Renal pelvis (tissue), 1 donor: ENCODE measurements at regions not wholly inside any gene's neighbourhood (a gene's known extent, or its start where the extent isn't known, plus 50 kb on each side); places are given as distances from the start of the nearest gene placed in this dataset.
"Not testable (repeated sequence)": the region's sequence is repeated elsewhere in the genome, so short reads cannot be mapped to it uniquely, and the experiment has no call there.

ENCODE experiments used
- DNase-seq: peaks from one replicate; pipeline ENCODE4 v3.0.0-alpha.2; 2013

DNA sequence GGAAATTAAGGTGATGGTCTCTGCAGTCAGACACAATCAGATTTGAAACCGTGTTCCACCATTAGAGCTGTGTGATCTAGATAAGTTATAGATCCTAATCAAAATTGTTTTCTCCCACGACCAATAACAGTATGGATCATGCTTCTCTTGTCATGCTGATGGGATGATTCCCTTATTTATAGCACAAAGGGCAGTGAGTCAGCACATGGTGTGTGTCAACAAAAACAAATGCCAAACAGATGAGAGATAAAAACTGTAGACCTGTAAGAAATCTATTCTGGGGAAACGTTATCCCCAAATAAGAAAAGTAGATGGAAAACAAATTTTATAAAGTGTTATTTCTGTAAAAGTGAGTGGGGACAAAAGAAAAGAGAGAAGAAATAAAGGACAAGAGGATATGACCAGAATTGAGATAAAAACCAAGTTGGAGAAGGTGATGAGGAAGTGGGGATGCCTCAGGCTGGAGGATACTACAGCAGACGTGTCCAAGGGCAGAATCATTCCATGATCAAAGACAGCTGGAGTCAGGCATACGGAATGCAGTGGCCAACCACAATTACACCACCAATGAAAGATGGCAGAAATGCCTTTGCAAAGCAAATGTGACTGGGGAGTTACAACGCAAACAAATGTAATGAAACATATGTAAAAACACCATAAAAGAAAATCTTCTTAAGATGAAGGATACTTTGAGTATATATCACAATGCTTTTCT is 377.8 kb upstream of the PRKX start:
- no peak for DNase-seq

DNA sequence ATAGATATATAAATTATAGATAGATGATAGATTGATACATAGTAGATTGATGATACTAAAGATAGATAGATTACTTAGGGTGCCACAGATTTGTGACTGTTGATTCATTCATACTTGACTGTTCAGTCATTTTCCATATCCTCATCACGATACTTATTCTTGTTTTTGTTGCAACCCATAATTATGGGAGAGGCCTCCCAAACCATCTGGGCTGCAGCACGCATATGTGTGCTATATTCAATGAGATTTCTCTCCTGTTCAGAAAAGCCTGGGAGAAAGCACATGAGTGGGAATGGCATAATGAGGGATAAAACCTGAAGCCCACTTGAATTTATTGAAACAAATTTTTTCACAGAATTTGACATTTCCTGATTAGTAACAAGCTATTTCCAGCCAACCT is 346.4 kb upstream of the PRKX start:
- DNase-seq = no peak

DNA sequence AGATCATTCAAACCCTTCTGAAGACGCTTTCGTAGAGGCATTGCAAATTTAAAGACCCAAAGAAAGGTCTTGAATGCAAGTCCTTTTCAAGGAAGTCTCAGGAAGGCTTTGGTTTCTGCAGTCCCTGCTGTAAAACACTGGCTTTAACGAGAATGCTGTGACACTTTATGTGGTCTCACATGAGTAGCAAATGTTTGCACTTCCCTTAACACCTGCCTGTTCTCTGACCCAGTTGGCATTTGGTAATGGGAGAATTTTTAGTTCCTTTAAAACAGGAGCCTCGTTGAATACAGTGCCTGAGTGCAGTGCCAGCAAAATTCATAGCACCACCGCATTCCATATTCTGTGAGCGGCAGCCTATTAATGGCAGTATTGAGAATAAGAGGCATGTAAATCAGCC is 330.5 kb upstream of the PRKX start:
- DNase-seq = no peak

DNA sequence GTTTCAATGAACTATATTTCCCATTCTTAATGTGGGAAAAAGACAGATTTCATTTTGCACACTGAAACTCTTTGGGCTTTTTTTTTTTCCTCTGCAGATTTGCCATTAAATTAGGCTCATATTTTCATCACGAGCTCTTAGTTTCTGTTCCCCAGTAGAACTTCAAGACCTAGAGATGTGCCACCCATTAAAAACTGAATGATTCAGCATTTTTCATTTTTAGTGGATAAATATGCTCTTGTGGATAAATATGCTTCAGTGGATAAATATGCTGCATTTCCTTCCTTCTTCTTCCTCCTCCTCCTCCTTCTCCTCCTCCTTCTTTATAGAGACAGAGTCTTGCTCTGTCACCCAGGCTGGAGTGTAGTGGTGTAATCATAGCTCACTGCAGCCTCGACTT is 322.4 kb upstream of the PRKX start:
- DNase-seq = no peak

DNA sequence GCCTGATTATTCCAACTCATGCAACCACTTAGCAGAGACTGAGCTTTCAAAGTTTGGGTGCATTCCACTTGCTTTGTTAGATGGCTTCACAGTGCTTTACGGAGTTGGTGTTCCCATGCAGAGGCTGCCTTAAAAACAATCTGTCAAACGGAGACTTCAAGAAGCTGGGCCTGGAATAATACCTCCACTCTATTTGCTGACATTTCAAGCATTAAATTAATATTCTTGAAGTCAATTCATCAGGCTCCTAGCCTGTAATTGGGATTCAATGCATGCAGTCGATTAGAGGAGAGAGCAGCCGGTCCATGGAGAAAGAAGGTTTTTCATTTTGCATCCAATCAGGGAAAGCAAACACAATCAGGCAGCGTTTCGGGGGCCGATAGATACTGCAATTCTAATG is 314.7 kb upstream of the PRKX start:
- no peak for DNase-seq

DNA sequence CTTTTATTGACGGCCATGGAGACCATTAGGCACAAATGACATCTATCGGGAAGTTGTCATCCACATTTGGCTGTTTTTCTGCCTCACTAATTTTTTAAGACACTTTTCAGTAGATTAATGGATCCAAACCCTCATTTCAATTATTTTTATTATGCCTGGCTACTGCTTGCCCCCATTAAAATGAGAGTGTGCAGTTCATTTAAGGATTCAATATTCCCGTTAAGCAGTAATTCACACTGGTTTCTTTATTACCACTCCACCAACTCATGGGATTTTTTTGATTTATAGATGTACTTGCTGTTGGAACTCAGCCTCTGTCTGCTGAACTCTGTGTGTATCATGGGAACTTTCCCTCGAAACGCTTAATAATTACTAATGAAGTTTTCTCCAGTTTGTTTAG is 291.8 kb upstream of the PRKX start:
- no peak for DNase-seq

DNA sequence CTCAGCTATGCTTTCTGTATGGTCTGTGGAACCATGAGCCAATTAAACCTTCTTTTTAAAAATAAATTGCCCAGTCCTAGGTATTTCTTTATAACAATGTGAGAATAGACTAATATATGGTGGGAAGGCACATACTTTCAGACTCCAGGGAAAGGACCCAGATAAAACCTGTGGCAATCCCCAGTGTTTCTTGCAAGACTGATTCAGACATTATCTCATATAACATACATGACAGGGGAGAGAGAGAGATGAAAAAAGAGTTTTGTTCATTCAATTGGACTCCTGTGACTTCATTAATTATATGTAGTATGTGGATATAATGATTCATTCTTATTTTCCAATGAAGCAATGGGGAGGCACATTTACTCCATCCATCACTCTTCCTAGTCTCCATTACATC is 291.4 kb upstream of the PRKX start:
- DNase-seq = no peak

DNA sequence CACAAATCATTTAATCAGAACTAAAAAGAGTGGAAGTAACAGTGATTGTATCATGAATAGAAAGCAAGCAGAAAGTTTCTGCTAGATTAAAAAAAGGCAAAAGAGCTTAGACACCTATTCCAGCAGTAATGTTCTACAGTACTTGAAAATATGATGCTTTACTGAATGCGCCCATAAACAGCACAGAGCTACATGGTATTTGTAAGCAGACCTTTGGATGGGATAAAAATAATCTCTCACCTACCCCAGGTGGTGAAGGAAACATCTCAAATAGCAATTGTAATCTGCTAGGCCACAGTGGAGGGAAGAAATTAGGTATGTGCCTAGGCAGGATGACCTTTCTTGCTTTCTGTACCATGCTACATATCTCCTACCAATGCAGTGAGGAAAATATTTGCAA is 280.9 kb upstream of the PRKX start:
- DNase-seq = no peak

DNA sequence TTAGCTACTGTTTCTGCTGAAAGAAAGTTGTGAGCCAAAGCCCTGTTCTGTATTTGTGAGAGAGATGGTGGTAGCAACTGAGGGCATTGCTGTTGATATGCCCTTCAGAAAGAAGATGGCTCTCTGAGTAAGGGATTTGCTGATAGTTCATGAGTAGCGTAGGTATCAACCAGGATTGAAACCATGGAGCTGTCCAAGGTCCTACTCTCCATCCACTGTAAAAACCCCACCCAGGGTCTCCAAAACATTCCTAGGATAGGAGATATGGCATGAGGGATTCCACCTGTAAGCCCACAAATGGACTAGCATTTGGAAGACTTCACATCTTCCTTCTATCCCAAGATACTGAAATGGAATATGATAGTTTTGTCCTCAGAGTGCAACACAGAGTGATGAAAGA is 277.1 kb upstream of the PRKX start:
- DNase-seq = peak; percentile 2

DNA sequence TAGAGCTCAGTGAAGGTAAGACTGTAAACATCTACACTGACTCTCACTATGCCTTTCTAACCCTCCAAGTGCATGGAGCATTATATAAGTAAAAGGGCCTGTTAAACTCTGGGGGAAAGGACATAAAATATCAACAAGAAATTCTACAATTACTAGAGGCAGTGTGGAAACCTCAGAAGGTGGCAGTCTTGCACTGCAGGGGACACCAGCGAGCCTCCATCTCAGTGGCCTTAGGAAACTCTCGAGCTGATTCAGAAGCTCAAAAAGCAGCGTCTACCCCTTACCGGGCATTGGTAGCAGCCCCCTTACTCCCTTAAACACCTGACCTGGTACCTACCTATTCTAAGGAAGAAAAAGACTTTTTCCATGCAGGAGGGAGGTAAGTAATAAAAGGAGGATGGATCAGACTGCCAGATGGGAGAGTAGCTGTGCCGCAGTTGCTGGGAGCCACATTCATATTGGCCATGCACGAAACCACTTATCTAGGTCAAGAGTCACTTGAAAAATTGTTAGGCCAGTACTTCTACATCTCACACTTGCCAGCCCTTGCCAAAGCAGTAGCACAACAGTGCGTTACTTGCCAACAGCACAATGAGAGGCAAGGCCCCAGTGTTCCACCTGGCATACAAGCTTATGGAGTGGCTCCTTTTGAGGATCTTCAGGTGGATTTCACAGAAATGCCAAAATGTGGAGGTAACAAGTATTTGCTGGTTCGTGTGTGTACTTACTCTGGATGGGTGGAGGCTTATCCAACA is 258.8 kb upstream of the PRKX start:
- not testable (repeated sequence) for DNase-seq

DNA sequence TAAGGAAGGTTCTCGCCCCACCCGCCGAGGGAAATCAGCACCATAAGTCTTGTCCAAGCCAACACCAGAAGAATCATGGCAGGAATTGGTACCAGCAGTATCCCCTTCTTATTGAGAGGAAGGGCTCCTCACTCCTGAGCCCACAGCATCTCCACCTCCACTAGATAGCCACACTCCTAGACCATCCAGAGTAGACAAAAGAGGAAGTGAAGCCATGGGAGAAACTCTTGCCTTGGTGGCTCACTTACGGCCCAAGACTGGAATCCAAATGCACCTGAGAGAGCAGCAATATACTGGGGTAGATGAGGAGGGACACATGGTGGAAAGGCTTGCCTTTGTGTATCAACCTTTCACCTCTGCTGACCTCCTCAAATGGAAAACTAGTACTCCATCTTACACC is 255.3 kb upstream of the PRKX start:
- DNase-seq = no peak

DNA sequence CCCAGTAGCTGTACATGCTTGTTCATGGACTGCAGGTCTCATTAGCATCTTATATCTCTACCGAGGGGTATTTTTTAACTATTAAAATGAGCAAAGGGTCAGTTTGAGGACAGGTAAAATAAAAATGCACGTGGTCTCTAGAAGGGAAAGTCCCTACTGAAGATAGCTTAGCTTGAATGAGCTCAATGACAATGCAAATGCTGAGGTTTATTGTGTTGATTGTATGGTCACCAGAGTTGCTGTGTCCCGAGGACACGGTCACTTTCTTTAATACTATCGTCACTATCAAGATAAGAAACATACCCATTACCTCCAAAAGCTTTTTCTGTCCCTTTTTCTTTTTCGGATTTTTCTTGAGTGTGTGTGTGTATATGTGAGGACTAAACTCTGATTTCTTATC is 250.5 kb upstream of the PRKX start:
- DNase-seq = no peak

DNA sequence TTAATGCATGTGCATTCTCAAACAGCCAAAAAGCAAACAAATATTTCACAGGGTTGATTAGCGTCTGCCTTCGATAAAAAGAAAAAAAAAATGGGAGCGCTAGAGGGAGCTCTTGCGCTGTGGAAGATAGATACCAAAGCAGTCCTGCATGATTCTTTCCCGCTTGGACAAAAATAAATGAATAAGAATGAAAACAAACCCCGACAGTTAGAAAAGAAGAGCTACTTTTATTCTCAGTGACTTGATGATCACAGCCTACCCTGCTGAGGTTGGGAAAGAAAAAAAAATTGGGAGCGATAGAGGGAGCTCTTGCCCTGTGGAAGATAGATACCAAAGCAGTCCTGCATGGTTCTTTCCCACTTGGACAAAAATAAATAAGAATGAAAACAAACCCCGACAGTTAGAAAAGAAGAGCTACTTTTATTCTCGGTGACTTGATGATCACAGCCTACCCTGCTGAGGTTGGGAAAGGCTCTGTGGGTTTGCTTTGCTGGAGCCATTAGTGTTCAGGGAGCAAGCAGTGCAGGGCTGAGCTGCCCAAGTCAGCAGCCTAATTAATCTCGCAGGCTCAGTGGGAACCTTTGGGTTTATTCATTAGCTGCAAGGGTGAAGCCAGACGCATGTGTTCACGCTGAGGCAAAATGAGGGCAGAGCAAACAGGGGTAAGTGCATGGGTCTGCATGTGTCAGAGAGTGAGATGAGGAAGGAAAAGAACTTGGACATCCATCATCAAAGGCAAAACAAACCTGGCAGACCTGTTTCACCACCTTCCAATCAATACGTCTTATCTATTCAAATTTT is 249.3 kb upstream of the PRKX start:
- DNase-seq = peak; percentile 36

DNA sequence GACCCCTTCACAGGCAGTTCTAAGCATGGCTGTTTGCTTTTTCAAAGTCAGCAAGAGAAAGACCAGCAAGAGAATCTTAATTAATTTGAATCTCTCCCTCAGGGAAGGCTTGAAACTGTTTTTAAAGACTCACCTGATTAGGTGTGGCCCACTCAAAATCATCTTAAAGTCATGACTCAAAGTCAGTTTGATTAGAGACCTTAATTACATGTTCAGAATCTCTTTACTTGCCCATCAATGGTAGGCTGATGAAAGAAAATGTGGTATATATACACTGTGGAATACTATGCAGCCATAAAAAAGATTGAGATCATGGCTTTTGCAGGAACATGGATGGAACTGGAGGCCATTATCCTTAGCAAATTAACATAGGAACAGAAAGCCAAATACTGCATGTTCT is 247.5 kb upstream of the PRKX start:
- DNase-seq = no peak

DNA sequence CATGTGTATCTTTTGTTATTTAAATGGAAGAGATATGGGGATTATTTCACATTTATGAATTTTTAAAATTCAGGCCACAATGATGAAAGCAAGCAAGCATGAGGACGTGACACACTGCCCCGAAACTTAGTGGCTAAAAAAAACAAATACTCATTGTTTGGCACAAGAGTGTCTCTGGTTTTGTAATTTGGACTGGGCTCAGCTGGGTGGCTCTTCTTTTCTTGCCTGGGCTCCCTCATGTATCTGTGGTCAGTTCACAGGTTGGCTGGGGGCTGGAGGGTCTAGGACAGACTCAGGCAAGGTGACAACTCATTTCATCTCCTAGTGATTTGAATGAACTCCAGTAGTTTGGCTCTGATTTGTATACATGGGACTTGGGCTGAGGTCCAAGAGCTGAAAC is 238.4 kb upstream of the PRKX start:
- DNase-seq = no peak

DNA sequence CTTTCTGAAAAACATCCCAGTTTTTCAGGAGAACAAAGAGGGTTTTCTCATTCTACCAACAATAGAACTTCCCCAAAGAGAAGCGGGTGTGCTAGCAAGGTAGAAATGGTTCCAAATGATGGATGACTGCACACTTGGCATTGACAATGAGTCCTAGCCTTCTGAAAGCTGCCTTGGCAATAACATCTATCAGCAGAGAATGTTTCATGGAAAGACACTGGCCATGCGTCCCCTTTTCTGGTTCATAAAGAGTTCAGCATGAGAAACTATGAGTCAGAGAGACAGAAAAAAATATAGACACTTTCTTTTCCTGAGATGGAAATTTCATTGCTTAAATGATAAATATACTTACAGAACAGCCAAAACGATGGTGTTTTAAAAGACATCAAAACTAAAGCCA is 236.9 kb upstream of the PRKX start:
- DNase-seq = no peak

DNA sequence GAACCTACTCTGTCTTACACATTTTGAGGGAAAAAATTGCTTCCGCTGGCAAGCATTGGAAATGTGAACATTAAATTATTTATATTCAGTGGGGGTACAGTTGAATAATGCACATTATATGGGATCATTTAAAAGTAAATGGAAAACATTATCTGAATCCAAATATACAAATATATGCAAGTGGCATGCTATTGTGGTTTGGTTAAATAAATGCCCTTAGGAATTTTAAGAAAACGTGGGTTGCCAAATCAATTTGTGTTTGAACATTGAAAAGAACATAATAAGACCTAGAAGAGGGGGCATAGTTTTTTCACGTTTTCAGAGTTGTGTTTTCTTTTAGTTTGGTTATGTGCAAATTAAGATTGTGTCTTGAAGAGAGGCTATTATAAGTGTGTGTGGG is 230.5 kb upstream of the PRKX start:
- DNase-seq = no peak

DNA sequence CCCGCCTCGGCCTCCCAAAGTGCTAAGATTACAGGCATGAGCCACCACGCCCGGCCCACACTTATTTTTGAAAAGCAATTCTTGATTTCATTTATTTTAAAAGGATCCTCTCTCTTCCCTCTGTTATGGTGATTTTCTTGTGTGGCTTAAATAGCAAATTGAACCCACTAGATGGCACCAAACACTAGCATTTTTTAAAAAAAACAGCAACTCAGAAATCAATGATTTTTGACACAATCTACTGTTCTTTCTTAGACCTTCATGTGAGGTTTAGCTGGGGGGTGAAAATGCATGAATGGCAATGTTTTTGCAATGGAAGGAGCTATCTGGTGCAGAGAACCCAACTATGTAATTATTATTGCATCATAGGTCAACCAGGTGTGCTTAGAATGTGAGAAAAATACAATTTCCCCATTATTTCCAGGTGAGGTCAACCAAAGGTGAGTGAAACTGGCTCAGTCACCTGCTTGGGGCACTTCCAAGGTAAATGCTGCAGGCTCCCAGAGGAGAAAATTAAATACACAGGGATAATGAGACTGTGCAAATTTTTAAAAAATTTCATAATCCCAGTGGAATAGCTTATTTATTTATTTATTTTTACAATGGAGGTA is 226.7 kb upstream of the PRKX start:
- peak; percentile 28 for DNase-seq

DNA sequence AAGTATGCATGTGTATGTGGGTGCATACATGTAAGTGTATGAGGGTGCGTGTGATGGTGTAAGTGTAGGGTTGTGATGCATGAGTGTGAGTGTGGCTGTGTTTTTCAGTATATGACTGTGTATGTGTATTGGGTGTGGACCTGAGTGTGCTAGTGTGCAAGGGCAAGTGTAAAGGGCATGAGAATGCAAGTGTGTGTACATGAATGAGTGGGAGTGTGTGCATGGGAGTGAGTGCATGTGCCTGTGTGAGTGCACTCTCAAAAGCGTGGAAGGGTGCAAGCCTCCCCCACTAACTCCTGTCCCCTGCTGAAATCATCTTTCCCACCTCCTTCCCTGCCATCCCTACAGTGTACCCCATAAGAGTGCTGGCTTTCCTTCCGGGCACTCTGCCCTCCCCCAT is 225.1 kb upstream of the PRKX start:
- no peak for DNase-seq

DNA sequence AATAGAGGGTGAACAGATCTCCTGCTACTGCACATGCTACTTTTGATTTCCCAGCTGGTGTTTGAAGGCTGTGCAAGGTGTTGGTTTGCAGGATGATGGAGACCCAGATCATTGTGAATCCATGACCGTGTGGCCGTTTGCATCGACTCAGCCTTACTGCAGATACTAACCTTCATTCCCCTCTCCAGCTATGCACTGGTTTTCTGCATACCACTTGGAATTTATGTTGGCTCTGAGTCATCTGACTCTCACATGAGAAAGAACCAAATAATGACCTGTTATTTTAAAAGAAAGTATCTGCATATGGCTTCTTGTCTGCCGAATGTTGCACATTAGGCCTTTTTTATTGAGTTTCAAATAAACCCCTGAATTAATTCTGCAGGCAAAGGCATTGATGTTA is 221.7 kb upstream of the PRKX start:
- DNase-seq = not testable (repeated sequence)

DNA sequence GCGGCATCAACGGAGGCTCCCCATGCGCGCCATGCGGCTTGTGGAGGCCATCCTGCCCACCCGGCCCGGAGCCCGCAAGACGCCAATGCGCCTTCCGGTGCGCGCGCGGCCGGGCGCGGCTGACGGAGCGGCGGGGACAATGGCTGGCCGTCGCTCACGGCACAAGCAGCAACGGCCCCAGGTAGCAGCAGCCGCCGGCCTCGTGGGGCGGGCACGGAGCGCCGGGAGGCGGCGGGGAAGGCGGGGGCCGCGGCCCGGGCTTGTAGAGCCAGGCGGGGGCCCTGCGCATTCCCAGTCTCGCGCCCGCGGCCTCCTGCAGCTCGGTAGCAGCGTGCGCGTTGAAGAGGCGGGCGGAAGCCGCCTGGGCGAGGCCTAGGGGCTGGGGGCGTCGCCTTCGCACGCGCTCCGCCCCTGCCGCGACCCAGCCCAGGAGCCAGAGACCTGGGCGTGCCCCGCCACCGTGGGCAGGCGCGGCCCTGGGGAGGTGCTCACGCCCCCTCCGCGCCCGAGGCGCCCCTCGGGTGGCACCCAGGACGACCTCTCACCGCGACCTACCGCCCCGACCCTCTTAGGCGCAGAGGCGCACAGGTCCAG is 207.1 kb upstream of the PRKX start:
- not testable (repeated sequence) for DNase-seq
